NOMO-1 (cell line): ENCODE measurements at regions not wholly inside any gene's neighbourhood (a gene's known extent, or its start where the extent isn't known, plus 50 kb on each side); places are given as distances from the start of the nearest gene placed in this dataset.
"Not testable (repeated sequence)": the region's sequence is repeated elsewhere in the genome, so short reads cannot be mapped to it uniquely, and the experiment has no call there.

ENCODE experiments used
- DNase-seq, 2 experiments: peaks; one replicate each; lab custom pipeline; 2025; ENCODE audit not compliant: unreplicated experiment in 2 of 2; lab: John Stamatoyannopoulos, UW

GRCh38 chr5:135102716-135103574 is 68.9 kb upstream of the PITX1 start:
- no peak for DNase-seq

GRCh38 chr5:135100431-135100830 is 66.4 kb upstream of the PITX1 start:
- no peak for DNase-seq

- no peak for DNase-seq
Observed at GRCh38 chr5:135100011-135100410, 66.0 kb upstream of the PITX1 start.

GRCh38 chr5:135097390-135097789 is 63.4 kb upstream of the PITX1 start:
- no peak for DNase-seq

GRCh38 chr5:135095871-135096270 is 61.8 kb upstream of the PITX1 start:
- DNase-seq, result no peak

- DNase-seq, result no peak
Observed at GRCh38 chr5:135095052-135095715, 61.2 kb upstream of the PITX1 start.

- no peak for DNase-seq
Observed at GRCh38 chr5:135094339-135095051, 60.5 kb upstream of the PITX1 start.

- not testable (repeated sequence) for DNase-seq
Observed at GRCh38 chr5:135093483-135093882, 59.5 kb upstream of the PITX1 start.

GRCh38 chr5:135092476-135092875 is 58.4 kb upstream of the PITX1 start:
- no peak for DNase-seq

- DNase-seq, result no peak
Observed at GRCh38 chr5:135091286-135091685, 57.3 kb upstream of the PITX1 start.

- no peak for DNase-seq
Observed at GRCh38 chr5:135089912-135090311, 55.9 kb upstream of the PITX1 start.

GRCh38 chr5:135088911-135089310 is 54.9 kb upstream of the PITX1 start:
- no peak for DNase-seq

GRCh38 chr5:135087950-135088349 is 53.9 kb upstream of the PITX1 start:
- DNase-seq, result no peak

GRCh38 chr5:135085936-135086725 is 52.1 kb upstream of the PITX1 start:
- no peak for DNase-seq

- DNase-seq, result no peak
Observed at GRCh38 chr5:135085133-135085935, 51.3 kb upstream of the PITX1 start.
